ENCODE measurements at regions not wholly inside any gene's neighbourhood (a gene's known extent, or its start where the extent isn't known, plus 50 kb on each side); places are given as distances from the start of the nearest gene placed in this dataset.

- no peak for TF ChIP-seq POLR2AphosphoS5 (IDR thresholded peaks at IDR 0.05; ENCODE audit: low read depth, low read length)
- TF ChIP-seq POLR2A (IDR thresholded peaks at IDR 0.05; ENCODE audit: low read depth, low read length): no peak
Measured at GRCh38 chr5:8981016-8981415, 564.9 kb downstream of the SEMA5A start.
